HG03558 (cell line): ENCODE measurements at regions not wholly inside any gene's neighbourhood (a gene's known extent, or its start where the extent isn't known, plus 50 kb on each side); places are given as distances from the start of the nearest gene placed in this dataset.

Experiments
- ATAC-seq: cut with Tn5 transposase; IDR thresholded peaks from one replicate; pipeline ENCODE4 v1.9.1; 2021; ENCODE audit warnings: moderate number of reproducible peaks; ENCODE audit not compliant: unreplicated experiment; ENCODE audit errors: extremely low read depth

DNA sequence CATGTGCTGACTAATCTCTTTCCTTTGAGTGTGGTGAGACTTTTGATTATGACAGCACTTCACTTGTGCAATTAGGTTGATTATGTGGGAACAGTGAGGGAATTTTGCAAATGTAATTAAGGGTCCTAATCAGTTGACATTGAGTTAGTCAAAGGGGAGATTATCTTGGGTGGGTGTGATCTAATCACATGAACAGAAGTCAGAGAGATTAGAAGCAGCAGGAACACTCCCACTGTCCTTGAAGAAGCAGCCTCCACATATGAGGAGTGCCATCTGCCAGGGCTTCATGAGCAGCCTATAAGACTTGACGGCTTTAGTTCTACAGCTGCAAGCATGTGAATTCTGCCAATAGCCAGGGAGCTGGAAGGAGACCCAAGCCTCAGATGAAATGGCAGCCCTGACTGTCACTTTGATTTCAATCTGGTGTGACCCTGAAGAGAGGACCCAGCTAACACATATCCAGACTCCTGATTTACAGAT lies 89.4 kb upstream of the APCDD1 start:
- no peak for ATAC-seq

DNA sequence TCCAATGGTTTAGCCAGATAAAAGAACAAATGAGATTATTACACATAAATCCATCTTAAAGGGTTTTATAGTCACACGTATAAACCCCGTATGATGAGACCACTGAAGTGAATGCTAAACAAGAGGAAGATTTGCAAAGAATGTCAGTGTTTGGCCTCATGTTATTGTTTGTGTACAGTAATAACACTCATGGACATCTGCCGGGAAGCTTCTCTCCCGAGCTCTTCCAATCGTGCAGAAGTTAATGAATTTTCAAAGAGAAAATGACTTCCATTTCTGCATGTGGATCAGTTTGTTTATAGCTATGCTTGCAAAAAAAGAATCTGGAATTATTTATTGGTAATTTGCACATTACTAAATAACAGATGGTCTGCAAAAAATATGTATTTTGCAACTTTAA lies 88.5 kb upstream of the APCDD1 start:
- no peak for ATAC-seq

DNA sequence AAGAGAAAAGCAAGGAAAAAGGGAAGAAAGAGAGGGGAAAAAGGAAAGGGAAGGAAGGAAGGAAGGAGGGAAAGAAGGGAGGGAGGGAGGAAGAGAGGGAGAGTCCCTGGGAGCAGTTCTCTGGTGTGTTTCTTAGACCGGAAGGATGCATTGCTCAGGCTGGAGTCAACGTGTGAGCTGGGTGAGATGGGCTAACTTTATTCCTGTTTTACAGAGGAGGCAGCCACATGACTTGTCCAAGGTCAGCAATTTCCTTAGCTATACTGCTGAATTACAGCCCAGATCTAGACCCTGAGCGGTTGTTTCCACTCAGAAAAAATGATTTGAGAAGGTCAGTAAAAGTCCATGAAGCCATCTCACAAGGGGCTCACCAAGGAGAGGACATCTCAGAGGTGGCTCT lies 86.6 kb upstream of the APCDD1 start:
- no peak for ATAC-seq

DNA sequence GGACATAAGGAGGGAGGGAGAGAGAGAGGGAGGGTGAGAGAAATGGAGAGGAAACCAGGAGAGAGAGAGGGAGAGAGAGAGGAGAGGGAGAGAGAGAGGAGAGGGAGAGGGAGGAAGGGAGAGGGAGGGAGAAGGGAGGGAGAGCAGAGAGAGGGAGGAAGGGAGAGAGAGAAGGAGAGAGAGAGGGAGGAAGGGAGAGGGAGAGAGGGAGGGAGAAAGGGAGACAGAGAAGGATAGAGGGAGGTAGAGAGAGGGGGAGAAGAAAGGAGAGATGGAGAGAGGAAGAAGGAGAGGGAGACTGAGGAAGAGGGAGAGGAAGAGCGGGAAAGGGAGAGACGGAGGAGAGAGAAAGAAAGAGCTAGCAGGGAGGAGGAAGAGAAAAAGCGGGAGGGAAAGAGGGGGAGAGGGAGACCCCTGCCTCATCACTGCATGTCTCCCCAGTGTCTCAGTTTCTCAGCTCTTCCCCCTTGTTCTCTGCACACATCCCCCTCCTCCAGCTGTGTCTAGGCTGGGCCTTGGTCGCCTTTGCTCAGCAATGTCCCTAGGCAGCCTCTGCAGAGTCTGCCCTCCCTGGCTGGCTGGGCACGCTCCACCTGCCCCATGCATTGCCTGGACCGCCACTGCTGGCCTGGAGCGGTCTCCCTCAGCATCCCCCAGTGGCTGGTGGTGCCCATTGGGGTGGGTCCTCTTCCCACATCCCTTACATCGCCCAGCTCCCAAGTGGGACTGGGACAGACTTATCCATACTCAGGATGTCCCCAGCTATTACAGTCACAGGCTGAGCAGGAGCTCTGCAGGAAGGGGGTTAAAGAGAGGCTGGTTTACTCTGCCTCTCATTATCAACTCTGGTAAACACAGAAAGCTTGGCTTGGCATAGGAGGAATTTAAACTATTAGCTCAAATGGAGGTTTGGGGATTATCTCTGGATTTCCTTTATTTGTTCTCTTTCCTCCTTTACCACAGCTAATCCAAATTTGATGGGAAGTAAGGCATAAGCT lies 85.7 kb upstream of the APCDD1 start:
- ATAC-seq = no peak

DNA sequence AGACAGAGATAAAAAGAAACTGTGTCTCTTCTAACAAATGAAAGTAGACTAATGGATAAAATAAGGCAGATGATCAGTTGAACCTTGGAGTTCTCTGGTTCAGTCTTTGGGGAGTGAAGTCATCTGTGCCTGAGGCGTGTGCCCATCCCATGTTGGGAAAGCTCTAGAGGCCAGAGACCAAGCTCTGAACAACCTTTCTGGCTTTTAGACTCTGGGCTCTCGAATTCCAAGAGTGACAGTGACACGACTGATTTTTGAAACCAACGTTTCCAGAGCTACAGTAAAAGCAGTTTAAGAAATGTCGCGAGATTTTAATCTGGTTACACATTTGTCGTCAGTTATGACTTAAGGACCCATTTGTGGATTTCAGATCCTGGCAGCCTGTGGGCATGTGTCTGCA lies 83.7 kb upstream of the APCDD1 start:
- ATAC-seq = no peak

DNA sequence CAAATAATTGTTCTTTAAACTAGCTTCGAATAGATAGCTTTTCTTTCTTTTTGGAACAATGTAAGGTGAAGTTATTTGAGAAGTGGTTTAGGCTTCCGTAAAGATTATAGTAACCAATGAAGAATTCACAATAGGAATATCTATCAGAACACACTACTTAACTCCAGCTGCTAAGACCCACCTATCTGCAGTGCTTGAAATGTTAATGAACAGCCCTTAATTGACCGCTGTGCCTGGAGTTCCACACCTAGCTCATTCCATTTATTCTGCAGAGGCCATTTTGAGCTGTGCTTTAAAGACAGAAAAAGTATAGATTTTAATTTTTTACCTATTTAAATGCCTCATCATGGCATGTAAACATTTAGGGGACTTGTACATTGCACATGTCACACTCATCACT lies 83.3 kb upstream of the APCDD1 start:
- ATAC-seq = no peak

DNA sequence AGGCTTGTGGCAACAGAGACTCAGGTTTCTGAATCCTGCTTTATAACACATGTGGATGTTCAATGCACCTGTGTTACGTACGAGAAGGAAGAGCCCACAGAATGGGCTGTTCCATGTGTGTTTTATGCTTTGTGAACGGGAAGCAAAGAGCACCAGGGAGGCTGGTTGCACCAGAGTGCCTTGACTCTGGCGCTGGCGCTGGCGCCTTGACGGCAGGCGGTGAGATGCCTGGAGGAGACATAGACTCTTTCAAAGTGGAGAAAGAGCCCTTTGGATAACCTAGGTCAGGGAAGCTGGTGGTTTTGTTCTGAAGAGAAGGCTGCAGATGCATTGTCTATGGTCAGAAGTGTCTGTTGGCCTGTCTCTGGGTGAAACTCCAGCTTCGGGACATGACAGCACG lies 80.2 kb upstream of the APCDD1 start:
- no peak for ATAC-seq

DNA sequence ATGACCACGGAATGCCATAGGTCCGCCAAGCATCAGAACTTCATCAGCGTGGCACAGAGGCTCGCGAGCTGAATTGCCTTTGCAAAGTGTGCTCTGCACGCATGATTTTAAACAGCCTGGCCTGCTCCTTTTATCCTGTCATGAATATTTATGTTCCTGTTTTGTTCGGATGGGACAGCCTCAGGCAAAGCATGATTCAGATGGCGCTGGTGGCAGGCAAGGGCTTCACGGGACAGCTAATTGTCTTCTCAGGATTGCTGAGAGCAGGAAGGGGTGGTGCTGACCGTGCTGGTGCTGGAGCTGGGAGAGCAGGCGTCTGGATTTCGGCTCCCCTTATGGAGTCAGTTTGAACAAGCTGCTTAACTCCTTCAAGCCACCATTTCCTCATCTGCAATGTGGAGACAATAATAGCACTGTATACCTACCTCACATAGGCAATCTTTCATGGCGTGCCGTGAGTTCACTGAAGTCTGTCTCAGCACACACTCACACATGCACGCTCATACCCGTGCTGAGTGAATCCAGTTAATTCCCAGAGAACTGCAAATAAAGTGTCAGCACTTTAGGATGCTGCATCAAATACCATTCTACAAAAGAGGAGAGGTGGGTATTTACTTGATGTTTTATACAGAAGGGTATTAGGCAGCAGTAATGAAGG lies 79.7 kb upstream of the APCDD1 start:
- ATAC-seq = no peak

DNA sequence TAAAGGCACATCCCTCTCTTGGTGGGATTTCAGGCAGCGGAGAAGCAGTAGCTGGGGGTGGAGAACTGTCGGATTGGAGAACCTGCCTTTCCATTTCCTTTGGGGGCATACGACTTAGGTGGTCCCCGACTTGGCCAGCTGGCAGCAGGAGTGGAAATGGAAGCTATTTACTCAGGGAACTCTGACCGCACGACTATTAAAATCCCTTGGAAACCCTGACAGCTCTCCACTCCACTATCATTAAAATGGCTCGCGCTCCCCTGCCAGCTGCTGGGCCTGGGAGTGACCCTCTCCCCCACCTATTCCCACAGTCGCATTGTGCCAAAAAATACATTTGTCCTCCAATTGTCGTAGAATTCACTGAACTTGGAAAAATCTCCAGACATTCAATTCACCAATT lies 77.7 kb upstream of the APCDD1 start:
- ATAC-seq = no peak

DNA sequence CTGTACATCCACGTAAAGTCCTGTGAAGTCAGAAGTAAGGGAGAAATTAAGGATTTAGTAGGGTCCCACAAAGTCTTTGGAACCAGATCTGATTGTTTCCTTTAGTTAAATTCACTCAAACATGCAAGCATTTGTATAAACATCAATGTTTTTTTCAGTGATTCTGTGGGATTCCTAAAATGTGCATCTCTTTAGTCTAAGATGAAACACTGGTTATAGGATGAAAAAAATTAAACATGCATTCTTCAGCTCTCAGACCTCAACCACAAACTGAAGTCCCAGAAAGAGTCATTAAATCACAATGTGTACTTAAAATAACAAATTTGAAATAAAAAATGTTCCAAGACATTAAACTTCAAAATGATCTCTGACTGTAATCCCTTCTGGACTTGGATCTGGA lies 76.5 kb upstream of the APCDD1 start:
- no peak for ATAC-seq

DNA sequence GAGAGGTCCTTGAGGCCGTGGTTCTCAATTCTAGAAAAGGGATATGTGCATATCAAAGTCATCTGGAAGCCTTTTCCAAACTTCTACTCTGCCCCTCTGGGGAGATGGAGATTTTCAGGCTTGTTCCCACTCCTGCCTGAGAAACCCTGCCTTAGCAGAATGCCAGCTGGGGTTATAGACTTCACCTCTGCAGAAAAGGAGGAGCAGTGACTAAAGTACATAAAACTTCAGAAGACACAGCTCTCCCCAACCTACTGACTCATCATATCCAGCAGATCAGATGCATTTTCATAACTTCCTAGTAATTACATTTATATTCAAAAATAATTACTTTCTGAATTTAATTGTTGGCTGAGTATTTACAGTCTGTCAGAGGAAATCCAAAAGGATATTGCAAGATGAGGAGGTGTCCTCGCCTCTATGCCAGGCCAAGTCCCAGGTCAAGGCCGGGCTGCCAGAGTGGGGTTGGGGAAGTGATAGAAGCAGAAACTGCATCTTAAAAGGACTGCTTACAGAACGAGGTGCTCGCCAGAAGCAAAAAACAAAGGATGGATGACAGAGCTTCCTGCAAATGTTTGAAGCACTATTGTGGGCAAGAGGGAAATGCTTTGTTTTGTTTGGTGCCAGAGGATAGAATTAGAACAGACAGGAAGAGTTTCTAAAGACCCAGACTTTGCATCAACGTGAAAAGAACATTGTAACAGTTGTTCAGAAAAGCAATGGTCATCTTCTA lies 75.6 kb upstream of the APCDD1 start:
- no peak for ATAC-seq

DNA sequence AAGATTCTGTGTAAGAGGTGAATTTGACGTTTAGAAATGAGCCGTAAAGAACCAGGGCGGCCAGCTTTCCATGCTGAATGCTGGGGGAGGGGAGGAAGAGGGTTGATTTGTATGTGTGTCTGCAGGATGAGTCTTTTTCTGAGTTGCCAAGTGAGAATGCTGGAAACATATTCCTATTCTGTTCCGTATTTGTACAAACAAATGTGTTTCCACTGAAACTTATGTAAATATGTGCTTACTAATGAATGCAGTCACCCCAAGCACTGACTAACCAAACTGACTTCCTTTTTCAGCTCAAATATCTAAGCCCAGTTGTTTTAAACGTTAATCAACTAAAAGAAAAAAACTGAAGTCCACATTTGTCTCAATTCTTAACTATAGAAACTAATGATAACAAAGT lies 74.9 kb upstream of the APCDD1 start:
- ATAC-seq = no peak

DNA sequence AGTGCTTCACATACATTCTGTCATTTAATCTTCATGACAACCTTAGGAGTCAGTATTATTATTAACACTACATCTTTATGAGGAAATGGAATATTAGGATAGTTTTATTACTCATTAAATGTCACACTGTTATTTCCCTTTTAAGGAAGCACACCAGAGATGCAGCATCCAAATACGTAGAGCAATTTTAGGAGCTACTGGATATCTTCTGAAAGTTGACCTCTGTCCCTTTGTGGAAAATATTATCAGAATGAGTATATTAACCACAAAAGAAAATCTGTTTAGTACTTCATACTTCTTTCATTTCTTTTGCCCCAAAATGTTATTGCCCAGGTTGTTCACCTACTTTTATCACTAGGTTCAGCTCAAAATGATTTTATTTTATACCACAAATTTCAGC lies 72.9 kb upstream of the APCDD1 start:
- no peak for ATAC-seq

DNA sequence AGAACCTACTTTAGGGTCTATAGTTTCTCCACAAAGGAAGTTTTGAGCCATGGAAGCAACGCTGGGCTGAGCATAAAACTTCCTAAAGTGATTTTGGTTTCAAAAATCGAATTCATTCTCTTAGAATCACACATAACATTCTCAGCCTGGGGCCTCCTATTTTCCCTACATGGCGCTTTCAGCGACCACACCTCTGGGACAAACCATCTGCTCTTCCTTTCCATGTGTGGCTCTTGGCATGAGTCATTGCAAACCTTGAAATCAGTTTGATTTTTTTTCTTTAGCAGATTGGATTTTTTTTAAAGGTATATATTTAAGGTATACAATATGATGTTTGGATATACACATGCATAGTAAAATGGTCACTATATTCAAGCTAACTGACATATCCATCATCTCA lies 72.5 kb upstream of the APCDD1 start:
- ATAC-seq = no peak

DNA sequence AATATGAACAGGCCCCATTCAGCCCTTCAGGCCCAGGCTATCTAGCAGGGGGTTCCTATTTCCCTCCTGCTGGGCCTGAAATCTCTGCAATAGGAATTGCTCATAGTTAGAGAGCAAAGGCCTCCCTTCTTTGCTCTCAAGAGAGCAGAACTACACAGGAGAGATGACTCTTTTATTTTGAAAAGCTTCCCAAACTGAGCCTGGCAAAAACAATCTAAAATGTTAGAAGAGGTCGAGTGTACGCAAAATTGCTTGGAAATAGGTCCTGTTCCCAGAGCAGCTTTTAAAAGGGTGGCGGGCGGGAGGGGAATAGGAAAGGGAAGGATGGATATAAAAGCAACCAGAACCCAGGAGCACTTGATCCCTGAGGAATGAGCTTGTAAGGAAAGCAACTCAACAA lies 68.4 kb upstream of the APCDD1 start:
- ATAC-seq = no peak

DNA sequence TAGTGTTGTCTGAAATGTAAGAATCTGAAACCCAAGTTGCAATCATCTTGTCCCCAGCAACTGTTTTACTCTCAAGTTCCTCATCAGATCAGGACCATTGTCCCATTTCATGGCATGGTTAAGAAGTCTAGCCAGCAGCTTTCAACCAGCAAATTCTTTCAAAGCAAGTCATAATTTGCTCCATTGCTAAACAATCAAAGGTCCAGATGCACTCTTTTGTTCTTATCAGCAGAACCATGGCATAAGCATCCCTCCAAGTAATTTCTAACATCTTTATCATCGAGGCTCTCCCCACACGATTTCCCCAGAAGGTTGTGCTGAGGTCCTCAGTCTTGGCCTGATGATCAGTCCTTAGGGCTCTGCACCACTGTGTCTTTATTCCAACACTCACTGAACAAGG lies 67.5 kb upstream of the APCDD1 start:
- no peak for ATAC-seq

DNA sequence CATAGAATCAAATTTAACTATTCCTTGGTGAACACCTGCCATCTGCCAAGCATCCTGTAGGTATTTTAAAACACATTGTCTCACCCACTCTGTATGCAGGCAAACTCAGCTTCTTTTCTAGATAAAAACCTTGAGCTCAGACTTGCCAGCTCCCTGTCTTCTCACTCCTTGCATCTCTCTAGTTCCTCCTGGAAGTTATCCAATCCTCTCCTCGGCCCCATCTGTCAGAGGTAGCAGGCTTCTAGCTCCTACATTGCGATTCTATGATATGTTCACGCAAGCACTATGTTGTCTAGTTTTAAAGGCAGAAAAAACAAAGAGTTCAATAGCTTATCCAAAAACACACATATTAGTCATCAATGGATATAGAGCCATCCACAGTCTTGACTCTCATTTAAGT lies 67.0 kb upstream of the APCDD1 start:
- no peak for ATAC-seq

DNA sequence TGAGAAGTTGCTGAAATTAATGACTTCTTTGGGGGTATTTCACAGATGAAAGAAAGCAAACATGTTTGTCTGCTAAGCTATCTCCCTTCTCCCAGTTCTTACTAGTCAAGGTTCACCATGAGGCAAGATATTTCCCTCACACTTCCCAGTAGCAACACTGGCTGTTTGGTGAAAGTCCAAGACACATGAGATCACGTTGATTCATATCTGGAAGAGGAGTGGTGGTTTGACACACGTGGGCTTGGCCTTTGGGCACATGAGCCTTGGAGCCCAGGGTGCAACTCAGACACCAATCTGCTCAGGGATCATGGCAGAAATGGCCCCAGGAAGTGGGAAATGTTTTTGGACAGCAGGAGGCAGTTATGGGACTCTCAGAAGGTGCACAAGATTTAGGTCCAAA lies 66.1 kb upstream of the APCDD1 start:
- no peak for ATAC-seq

DNA sequence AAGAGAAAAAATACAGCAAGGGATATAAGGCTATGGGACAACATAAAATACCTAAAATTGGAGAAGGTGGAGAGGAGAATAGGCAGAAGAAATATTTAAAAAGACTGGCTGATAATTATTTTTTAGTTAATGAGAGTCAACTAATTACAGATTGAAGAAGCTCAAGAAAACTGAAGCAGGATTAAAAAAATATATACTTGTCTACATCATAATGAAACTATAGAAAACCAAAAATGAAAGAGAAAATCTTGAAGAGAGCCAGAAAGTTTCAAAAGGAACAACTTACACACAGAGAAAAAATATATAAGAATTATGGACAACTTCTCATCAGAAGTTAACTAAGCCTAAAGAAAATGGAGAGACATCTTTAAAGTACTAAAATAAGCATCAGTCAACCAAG lies 62.9 kb upstream of the APCDD1 start:
- peak; percentile 53 for ATAC-seq

DNA sequence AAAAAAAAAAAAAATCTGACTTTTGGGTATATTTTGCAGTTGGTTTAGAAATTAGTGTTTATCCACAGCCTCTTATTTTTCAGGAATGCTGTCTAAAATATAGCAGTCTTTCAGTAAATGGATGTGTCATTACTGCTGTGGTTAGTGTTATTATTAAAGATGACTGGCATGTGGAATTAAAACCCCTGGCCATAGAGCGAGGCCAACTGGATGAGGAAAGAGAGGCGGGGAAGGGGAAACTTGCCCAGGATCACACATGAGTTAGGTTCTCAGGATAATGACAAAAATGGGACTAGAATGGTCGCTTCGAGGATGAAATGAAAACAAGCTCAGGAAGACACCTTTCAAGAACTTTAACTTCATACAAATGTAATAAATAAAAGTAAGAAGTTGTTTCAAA lies 57.4 kb upstream of the APCDD1 start:
- no peak for ATAC-seq

DNA sequence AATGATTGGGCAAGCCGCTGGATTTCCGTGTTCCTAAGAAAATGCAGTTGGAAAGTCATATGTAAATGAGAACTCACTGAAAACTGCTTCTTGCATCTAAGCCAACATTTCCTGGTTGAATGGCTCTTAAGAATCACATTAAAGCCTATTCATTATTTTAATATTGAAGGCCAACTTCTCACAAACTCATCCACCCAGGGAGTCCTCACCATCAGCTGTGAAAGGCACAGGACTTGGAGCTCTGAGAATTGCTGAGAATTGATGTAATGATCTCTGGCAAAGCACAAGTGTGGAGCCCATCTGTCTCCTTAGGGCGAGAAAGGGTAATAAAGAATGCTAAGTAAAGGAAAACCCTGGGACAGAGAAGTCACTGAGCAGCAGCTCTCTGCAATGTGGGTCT lies 55.9 kb upstream of the APCDD1 start:
- ATAC-seq = no peak
